ENCODE measurements at regions not wholly inside any gene's neighbourhood (a gene's known extent, or its start where the extent isn't known, plus 50 kb on each side); places are given as distances from the start of the nearest gene placed in this dataset.

GRCh38 chr4:96744676-96745075, 904.8 kb downstream of the PDHA2 start:
- no peak overlapping the region for H3K9ac ChIP-seq (ENCODE audit: low read depth, low read length)
- no peaks in the 10 kb centered on the region for H3K9me1 ChIP-seq (ENCODE audit: insufficient read depth, low read length)
- H2BK20ac ChIP-seq (ENCODE audit: low read depth, low read length): no peak overlapping the region
- H3K56ac ChIP-seq (ENCODE audit: extremely low read depth, insufficient read depth, low read length): no peak overlapping the region
- H3K23ac ChIP-seq (ENCODE audit: low read depth, low read length): no peak overlapping the region
- H2AFZ ChIP-seq (replicated peaks; ENCODE audit: low read length, poor library complexity): no peak overlapping the region
- BruUV-seq (replicated peaks): no TSS peak
- H3K79me1 ChIP-seq (ENCODE audit: low read depth in 1 of 2, low read length in 2 of 2): no peaks in the 10 kb centered on the region
- H4K5ac ChIP-seq (ENCODE audit: low read depth, low read length): no peak overlapping the region
- TF ChIP-seq POLR2A (IDR thresholded peaks at IDR 0.05; ENCODE audit: low read depth, low read length) (no peak), SMC3 (IDR thresholded peaks at IDR 0.05; ENCODE audit: low read depth, low read length) (no peak)
- H3K14ac ChIP-seq (replicated peaks; ENCODE audit: low read depth, low read length): no peak overlapping the region
- no peak overlapping the region for H3K4ac ChIP-seq (ENCODE audit: low read depth, low read length)
- H3K27me3 ChIP-seq (ENCODE audit: control insufficient read depth, insufficient read depth, low read length): no peaks in the 10 kb centered on the region
- no peaks in the 10 kb centered on the region for H3K4me1 ChIP-seq (ENCODE audit: control insufficient read depth, insufficient read depth, low read length)
- H3K27ac ChIP-seq (ENCODE audit: insufficient read depth, low read length): no peak overlapping the region
- ChIA-PET POLR2A (ENCODE audit: unreplicated experiment) (no interaction called here), CTCF (interaction anchor here (1.3 kb wide), 1 partner anchor 32 kb away, joined by 3 read pairs; no protein-coding TSS in a partner anchor)
- in situ Hi-C loops (cut with MboI; ENCODE audit: low sequenced_read_pairs) (no loop called here), dilution Hi-C loops (cut with HindIII; ENCODE audit: low sequenced_read_pairs, unreplicated experiment) (no loop called here), intact Hi-C loops (cut with micrococcal nuclease) (no loop called here)
- H2BK15ac ChIP-seq (ENCODE audit: low read depth, low read length): no peak overlapping the region
- no peak overlapping the region for H3K18ac ChIP-seq (ENCODE audit: low read depth, low read length)
- DNase-seq (no peak), ATAC-seq (ENCODE audit: low read depth) (no peak)
- H4K8ac ChIP-seq (ENCODE audit: low read depth in 2 of 2, low read length in 2 of 2): no peak overlapping the region
- peaks cover 15% of the 10 kb centered on the region; the same call in 1 of the 2 replicates for H3K9me3 ChIP-seq (ENCODE audit: control insufficient read depth, insufficient read depth, low read length)
- no peak overlapping the region for H2AK5ac ChIP-seq (ENCODE audit: low read depth, low read length)
- no peak overlapping the region for H3K4me2 ChIP-seq (ENCODE audit: low read depth, low read length)
- H3K4me3 ChIP-seq (ENCODE audit: insufficient read depth, low read depth, low read length): no peak overlapping the region
- no peaks in the 10 kb centered on the region for H3K36me3 ChIP-seq (ENCODE audit: control insufficient read depth, insufficient read depth, low read length)
- H2AK9ac ChIP-seq (replicated peaks; ENCODE audit: low read depth, low read length, poor library complexity): no peak overlapping the region
- no peak overlapping the region for H2BK5ac ChIP-seq (ENCODE audit: low read depth, low read length, poor library complexity, severe bottlenecking)
- no peak overlapping the region for H4K91ac ChIP-seq (ENCODE audit: insufficient read depth, low read depth, low read length)
- H2BK120ac ChIP-seq (ENCODE audit: low read depth, low read length): no peak overlapping the region
- no peaks in the 10 kb centered on the region for H4K20me1 ChIP-seq (ENCODE audit: insufficient read depth, low read length)
